Trophoblast cell (in vitro differentiated cells and primary cell): ENCODE measurements at regions not wholly inside any gene's neighbourhood (a gene's known extent, or its start where the extent isn't known, plus 50 kb on each side); places are given as distances from the start of the nearest gene placed in this dataset.

Source experiments
- DNase-seq, 2 donors: peaks; one replicate each; pipeline ENCODE4 v3.0.0-alpha.2; 2016
- H2AFZ ChIP-seq: 2 replicates; pipeline ENCODE4 v1.6.1; 2013; ENCODE audit warnings: low read length, moderate library complexity, mild to moderate bottlenecking; ENCODE audit not compliant: insufficient read depth, poor library complexity
- H2AK5ac ChIP-seq: 2 replicates; pipeline ENCODE4 v1.6.1; 2013; ENCODE audit warnings: mild to moderate bottlenecking, low read length
- H2BK120ac ChIP-seq: 2 replicates; pipeline ENCODE4 v1.6.1; 2013; ENCODE audit warnings: low read length, mild to moderate bottlenecking, moderate library complexity; ENCODE audit not compliant: insufficient read depth, poor library complexity
- H2BK12ac ChIP-seq: 2 replicates; pipeline ENCODE4 v1.6.1; 2013; ENCODE audit warnings: mild to moderate bottlenecking, low read length, moderate library complexity
- H2BK5ac ChIP-seq: 2 replicates; pipeline ENCODE4 v1.6.1; 2013; ENCODE audit warnings: low read length, low read depth, moderate library complexity, mild to moderate bottlenecking; ENCODE audit not compliant: poor library complexity
- H3K14ac ChIP-seq: 2 replicates; pipeline ENCODE4 v1.6.1; 2013; ENCODE audit warnings: mild to moderate bottlenecking, low read length
- H3K18ac ChIP-seq: 2 replicates; pipeline ENCODE4 v1.6.1; 2013; ENCODE audit warnings: mild to moderate bottlenecking, low read length
- H3K23ac ChIP-seq: 2 replicates; pipeline ENCODE4 v1.6.1; 2013; ENCODE audit warnings: low read length
- H3K27ac ChIP-seq: 2 replicates; pipeline ENCODE4 v1.5.1; 2013; ENCODE audit warnings: low read depth, mild to moderate bottlenecking, inconsistent platforms, low read length, moderate library complexity
- H3K27me3 ChIP-seq: 2 replicates; pipeline ENCODE4 v1.6.1; 2013; ENCODE audit warnings: inconsistent platforms, mild to moderate bottlenecking, low read length, moderate library complexity; ENCODE audit not compliant: insufficient read depth
- H3K36me3 ChIP-seq, 2 experiments: 1 replicate in 1 of 2; 2 replicates in 1 of 2; pipeline ENCODE4 v1.6.1; 2013; ENCODE audit warnings: low read length in 2 of 2, mild to moderate bottlenecking in 2 of 2, moderate library complexity in 1 of 2; ENCODE audit not compliant: insufficient read depth in 2 of 2, control insufficient read depth in 1 of 2
- H3K4ac ChIP-seq: 2 replicates; pipeline ENCODE4 v1.6.1; 2013; ENCODE audit warnings: low read depth, mild to moderate bottlenecking, low read length, moderate library complexity
- H3K4me1 ChIP-seq, 2 experiments: 1 replicate in 1 of 2; 2 replicates in 1 of 2; pipeline ENCODE4 v1.6.1; 2013; ENCODE audit warnings: low read length in 2 of 2, mild to moderate bottlenecking in 2 of 2, moderate library complexity in 1 of 2; ENCODE audit not compliant: insufficient read depth in 2 of 2, control insufficient read depth in 1 of 2
- H3K4me2 ChIP-seq: 2 replicates; pipeline ENCODE4 v1.6.1; 2013; ENCODE audit warnings: inconsistent platforms, mild to moderate bottlenecking, low read length, moderate library complexity
- H3K4me3 ChIP-seq: 2 replicates; pipeline ENCODE4 v1.5.1; 2013; ENCODE audit warnings: mild to moderate bottlenecking, low read depth, low read length, inconsistent platforms
- H3K79me1 ChIP-seq: one replicate; pipeline ENCODE4 v1.6.1; 2013; ENCODE audit warnings: low read length
- H3K79me2 ChIP-seq: 2 replicates; pipeline ENCODE4 v1.6.1; 2013; ENCODE audit warnings: low read length, mild to moderate bottlenecking; ENCODE audit not compliant: control insufficient read depth, insufficient read depth, poor library complexity
- H3K9ac ChIP-seq: 2 replicates; pipeline ENCODE4 v1.6.1; 2013; ENCODE audit warnings: mild to moderate bottlenecking, low read length
- H3K9me3 ChIP-seq: 2 replicates; pipeline ENCODE4 v1.6.1; 2013; ENCODE audit warnings: low read depth, mild to moderate bottlenecking, control low read depth, inconsistent platforms, low read length; ENCODE audit not compliant: insufficient read depth
- H4K12ac ChIP-seq: 2 replicates; pipeline ENCODE4 v1.6.1; 2013; ENCODE audit warnings: low read depth, mild to moderate bottlenecking, low read length, moderate library complexity
- H4K8ac ChIP-seq: 2 replicates; pipeline ENCODE4 v1.6.1; 2013; ENCODE audit warnings: low read depth, mild to moderate bottlenecking, low read length, moderate library complexity
- H4K91ac ChIP-seq: one replicate; pipeline ENCODE4 v1.6.1; 2013; ENCODE audit warnings: low read depth, mild to moderate bottlenecking, low read length, moderate library complexity
- WGBS: extraction: QIAGEN DNeasy Blood & Tissue Kit; methylation state at CpG from one replicate; pipeline ENCODE4 v1.1.7; 2013; ENCODE audit warnings: missing lambda C conversion rate; ENCODE audit not compliant: insufficient read length, insufficient coverage; ENCODE audit errors: extremely low coverage; 5-methylcytosine and 5-hydroxymethylcytosine counted together

DNA sequence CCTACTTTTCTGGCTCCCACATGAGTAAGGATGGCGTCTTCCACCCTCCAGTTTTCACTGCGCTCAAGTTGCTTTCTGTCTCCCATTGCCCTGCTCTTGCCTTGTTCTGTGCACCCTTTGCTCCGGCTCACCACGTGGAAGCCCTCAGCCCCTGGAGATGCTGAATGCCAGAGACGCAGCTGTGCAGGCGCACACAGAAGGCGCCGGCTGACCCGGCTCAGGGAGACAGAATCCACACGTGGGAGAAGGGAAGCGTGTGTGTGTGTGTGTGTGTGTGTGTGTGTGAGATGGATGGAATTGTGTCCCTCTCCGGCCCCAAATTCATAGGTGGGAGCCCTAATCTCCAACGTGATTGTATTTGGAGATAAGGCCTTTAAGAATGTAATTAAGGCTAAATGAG lies 118.2 kb upstream of the ERRFI1 start:
- Histone ChIP-seq H3K4me3 (no peak overlapping the region), H2BK12ac (peak overlapping the region; percentile 8), H3K9ac (no peak overlapping the region), H2AK5ac (peak overlapping the region; percentile 51), H4K91ac (peak overlapping the region; percentile 38), H4K8ac (no peak overlapping the region), H3K4ac (no peak overlapping the region), H3K27ac (no peak overlapping the region), H2BK5ac (no peak overlapping the region), H3K4me1 (peaks cover 5 to 17% of the 10 kb centered on the region in 2 experiments), H2BK120ac (peak overlapping the region; percentile 7), H3K27me3 (no peaks in the 10 kb centered on the region), H3K9me3 (no peaks in the 10 kb centered on the region), H3K79me1 (peaks cover 21% of the 10 kb centered on the region), H3K79me2 (no peaks in the 10 kb centered on the region), H2AFZ (no peak overlapping the region), H3K18ac (no peak overlapping the region), H3K14ac (peak overlapping the region; percentile 6), H4K12ac (no peak overlapping the region), H3K4me2 (no peak overlapping the region), H3K23ac (no peak overlapping the region), H3K36me3 (no peaks in the 10 kb centered on the region)
- DNase-seq = no peak
- WGBS = no CpG with 5 or more reads among the region's 13 CpGs

DNA sequence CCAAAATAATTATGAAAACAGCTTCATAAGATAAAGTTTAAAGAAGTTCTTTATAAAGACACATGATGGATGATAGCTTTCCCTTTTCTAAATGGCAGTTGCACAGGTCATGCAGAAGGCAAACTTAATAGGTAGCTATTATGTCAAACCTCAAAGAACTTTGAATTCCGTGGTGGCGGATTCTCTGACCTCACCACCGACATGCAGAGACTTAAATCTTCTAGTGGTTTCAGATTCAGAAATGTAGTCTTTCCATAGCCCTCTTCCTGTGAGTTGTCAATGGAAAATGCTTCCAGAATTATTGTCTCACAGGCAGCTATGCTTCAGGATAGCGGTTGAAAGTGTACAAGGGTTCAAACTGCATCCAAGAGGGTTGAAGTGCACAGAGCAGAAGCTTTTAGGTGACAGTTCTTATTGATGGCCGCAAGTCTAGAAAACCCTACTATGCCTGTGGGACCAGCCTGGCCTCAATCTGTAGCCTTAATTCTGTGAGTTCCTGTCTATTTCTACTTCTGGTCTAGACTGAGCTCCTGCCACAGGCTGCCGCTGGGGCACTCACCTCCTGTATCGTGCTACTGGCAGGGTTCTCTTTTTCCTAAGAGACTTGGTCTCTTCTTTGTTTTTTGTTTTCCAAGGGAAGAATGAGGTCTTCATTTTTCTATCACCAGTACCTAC lies 117.0 kb upstream of the ERRFI1 start:
- WGBS = no CpG with 5 or more reads among the region's 7 CpGs
- no peaks in the 10 kb centered on the region for H3K9me3 ChIP-seq
- H2AFZ ChIP-seq = no peak overlapping the region

DNA sequence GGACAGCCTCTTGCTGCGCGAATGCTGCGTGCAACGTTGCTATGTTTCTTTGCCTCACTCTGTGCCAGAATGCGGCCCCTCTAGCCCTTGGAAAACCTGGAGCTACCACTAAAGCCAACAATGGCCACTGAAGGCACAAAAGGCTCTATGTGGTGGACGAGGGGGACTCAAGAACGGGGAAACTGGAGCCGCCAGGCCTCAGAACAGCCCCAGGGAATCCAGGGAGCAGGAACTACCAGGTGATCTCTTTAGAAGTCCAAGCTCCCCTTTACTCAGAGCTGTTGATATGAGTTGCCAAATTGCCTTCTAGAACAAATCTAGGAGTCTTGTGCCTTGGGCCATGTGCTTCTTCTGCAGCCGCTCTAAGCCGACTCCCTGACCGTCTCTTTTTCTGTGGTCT lies 113.8 kb upstream of the ERRFI1 start:
- Histone ChIP-seq H3K4me3 (no peak overlapping the region), H3K4ac (no peak overlapping the region), H2BK12ac (peak overlapping the region; percentile 42), H3K36me3 (no peaks in the 10 kb centered on the region), H2AK5ac (peak overlapping the region; percentile 0), H3K14ac (peak overlapping the region; percentile 8), H3K9ac (no peak overlapping the region), H3K4me1 (peaks cover 19 to 31% of the 10 kb centered on the region in 2 experiments), H4K91ac (peak overlapping the region; percentile 40), H3K18ac (peak overlapping the region; percentile 6), H3K4me2 (no peak overlapping the region), H4K12ac (no peak overlapping the region), H3K27me3 (no peaks in the 10 kb centered on the region), H2BK5ac (peak overlapping the region; percentile 5), H3K79me2 (no peaks in the 10 kb centered on the region), H3K27ac (peak overlapping the region; percentile 19), H2AFZ (no peak overlapping the region), H3K23ac (no peak overlapping the region), H2BK120ac (peak overlapping the region; percentile 84), H3K9me3 (no peaks in the 10 kb centered on the region), H3K79me1 (peaks cover 40% of the 10 kb centered on the region), H4K8ac (peak overlapping the region; percentile 7)
- no CpG with 5 or more reads among the region's 11 CpGs for WGBS
- no peak for DNase-seq

More for the DNA sequence above, 117.0 kb upstream of the ERRFI1 start:
- Histone ChIP-seq H4K8ac (no peak overlapping the region), H3K23ac (no peak overlapping the region), H3K79me2 (no peaks in the 10 kb centered on the region), H3K79me1 (peaks cover 26% of the 10 kb centered on the region), H3K4me1 (peaks cover 10 to 20% of the 10 kb centered on the region in 2 experiments), H2BK12ac (peak overlapping the region; percentile 5), H2BK5ac (no peak overlapping the region), H3K4me2 (no peak overlapping the region), H3K14ac (peak overlapping the region; percentile 51), H3K27me3 (no peaks in the 10 kb centered on the region), H3K36me3 (no peaks in the 10 kb centered on the region), H3K4me3 (no peak overlapping the region), H3K9ac (no peak overlapping the region), H3K27ac (peak overlapping the region; percentile 40), H2AK5ac (no peak overlapping the region), H4K91ac (peak overlapping the region; percentile 30), H3K4ac (no peak overlapping the region), H4K12ac (no peak overlapping the region), H3K18ac (no peak overlapping the region), H2BK120ac (peak overlapping the region; percentile 1)
- DNase-seq = no peak

DNA sequence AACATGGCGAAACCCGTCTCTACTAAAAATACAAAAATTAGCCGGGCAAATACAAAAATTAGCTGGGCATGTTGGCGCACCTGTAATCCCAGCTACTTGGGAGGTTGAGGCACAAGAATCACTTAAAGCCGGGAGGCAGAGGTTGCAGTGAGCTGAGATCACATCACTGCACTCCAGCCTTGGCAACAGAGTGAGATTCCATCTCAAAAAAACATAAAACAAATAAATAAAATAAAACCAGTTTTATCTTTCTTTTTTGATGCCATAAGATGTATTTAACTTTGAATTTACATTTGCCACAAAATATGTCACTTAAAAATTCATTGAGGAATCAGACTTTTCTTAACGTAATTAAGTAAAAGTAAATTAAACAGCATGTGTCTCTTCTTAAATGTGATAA lies 113.3 kb upstream of the ERRFI1 start:
- peak overlapping the region; percentile 40 for H4K91ac ChIP-seq
- WGBS = no CpG with 5 or more reads among the region's 6 CpGs
- H3K9me3 ChIP-seq = no peaks in the 10 kb centered on the region
- no peak overlapping the region for H2AFZ ChIP-seq
- H2BK5ac ChIP-seq = no peak overlapping the region
- no peak overlapping the region for H3K23ac ChIP-seq
- no peak overlapping the region for H3K4me3 ChIP-seq
- no peak overlapping the region for H4K12ac ChIP-seq
- no peak overlapping the region for H3K27ac ChIP-seq
- H3K4me2 ChIP-seq = no peak overlapping the region
- peaks cover 23 to 35% of the 10 kb centered on the region in 2 experiments for H3K4me1 ChIP-seq
- no peak overlapping the region for H3K9ac ChIP-seq
- H3K27me3 ChIP-seq = no peaks in the 10 kb centered on the region
- no peak overlapping the region for H3K14ac ChIP-seq
- H3K36me3 ChIP-seq = no peaks in the 10 kb centered on the region
- H3K18ac ChIP-seq = no peak overlapping the region
- H3K4ac ChIP-seq = no peak overlapping the region
- H2BK120ac ChIP-seq = no peak overlapping the region
- H2AK5ac ChIP-seq = no peak overlapping the region
- no peaks in the 10 kb centered on the region for H3K79me2 ChIP-seq
- H2BK12ac ChIP-seq = no peak overlapping the region
- no peak for DNase-seq
- no peak overlapping the region for H4K8ac ChIP-seq
- peaks cover 44% of the 10 kb centered on the region for H3K79me1 ChIP-seq
